ENCODE measurements at regions not wholly inside any gene's neighbourhood (a gene's known extent, or its start where the extent isn't known, plus 50 kb on each side); places are given as distances from the start of the nearest gene placed in this dataset.

- peak; percentile 10 for DNase-seq (ENCODE audit: low read depth)
Observed at GRCh38 chr20:61166324-61166723, 85.7 kb upstream of the CDH4 start.

- DNase-seq (ENCODE audit: low read depth), result no peak
Observed at GRCh38 chr20:61168605-61169004, 83.5 kb upstream of the CDH4 start.

- DNase-seq (ENCODE audit: low read depth), result no peak
Observed at GRCh38 chr20:61169874-61170273, 82.2 kb upstream of the CDH4 start.

DNA sequence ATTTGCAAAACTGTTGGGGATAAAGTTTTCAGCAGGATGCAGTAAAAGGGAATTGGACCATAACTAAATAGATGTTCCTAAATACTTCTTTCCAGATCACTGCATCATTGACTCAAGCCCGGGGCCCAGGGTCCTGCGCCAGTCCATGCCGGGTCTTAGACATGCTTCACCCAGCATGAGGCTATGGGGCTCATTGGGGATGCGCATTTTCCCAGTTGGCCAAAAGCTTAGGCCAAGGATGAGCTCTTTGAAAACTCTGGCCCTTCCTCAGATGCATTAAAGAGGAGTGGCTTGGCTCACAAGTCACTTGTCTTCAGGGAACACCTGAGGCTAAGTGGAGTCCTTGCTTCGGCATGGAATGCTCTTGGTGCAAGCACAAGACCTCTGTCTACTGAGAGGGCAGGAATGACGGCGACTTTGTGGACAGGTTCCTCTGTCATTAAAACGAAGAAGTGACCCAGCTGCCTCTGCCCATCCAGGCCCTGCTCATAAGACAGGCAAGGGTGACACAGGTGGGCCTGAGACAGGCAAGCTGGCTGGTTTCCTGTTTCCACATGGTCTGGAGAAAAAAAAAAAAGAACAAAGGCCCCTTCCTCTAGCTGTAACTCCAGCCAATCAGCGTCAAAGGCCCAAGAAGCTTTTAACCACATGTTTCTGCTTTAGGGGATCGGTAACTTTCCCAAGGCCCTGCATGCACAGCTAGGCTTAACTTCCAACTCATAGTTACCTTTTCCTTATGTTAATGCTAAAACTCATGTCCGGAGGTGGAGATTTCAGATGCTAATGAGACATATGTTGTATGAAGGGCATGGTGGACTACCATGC is 81.4 kb upstream of the CDH4 start:
- DNase-seq (ENCODE audit: low read depth), result no peak

DNA sequence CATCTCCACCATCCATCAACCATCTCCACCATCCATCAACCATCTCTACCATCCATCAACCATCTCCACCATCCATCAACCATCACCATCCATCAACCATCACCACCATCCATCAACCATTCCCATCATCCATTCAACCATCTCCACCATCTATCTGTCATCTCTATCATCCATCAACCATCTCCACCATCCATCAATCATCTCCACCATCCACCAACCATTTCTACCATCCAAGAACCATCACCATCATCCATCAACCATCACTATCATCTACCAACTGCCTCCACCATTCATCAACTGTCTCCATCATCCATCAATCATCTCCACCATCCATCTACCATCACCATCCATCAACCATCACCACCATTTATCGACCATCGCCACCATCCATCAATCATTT is 78.8 kb upstream of the CDH4 start:
- DNase-seq (ENCODE audit: low read depth), result no peak

DNA sequence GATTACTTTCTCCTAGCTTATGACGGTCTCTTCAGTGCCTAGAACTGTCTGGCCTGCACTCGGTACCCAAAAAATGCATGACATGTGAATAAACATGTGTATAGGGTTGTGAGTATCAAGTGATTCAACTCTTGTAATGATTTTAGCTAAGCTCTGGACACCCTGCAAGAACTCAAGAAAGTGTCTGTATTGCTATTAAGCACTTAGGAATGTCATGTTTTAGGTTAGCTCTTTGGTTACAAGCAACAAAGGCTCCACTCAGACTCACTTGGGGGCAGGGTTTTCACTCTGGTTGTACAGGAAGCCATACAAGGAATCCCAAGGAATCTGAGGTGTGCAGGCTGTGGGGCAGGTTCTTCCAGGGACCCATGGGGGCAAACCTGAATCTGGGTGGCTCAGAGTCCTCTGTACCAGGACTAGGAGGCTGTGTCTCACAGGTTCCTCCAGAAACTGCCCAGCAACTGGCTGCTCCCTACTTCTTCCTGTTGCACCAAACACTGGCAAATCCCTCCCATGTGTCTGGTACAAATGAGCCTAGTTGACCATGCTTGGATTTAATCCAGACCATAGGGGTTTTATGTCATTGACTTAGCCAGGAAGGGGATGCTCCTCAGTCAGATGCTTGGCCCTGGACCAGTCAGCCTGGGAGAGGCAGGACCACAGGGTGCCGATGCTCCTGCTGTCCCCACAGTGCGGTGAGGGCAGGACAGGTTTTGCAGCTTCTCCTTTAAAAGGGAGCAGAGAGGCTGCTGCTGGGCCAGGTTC is 77.9 kb upstream of the CDH4 start:
- DNase-seq (ENCODE audit: low read depth), result no peak

DNA sequence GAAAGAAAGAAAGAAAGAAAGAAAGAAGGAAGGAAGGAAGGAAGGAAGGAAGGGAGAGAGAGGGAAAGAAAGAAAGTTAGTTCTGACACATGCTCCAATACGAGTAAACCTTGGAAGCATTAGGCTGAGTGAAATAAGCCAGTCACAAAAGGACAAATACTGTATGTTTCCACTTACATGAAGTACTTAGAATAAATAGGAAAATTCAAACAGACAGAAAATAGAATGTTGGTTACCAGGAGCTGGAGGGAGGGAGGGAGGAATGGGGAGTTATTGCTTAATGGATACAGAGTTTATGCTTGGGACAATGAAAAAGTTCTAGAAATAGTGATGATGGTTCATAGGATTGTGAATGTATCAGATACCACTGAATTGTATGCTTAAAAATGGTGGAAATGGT is 75.2 kb upstream of the CDH4 start:
- no peak for DNase-seq (ENCODE audit: low read depth)

DNA sequence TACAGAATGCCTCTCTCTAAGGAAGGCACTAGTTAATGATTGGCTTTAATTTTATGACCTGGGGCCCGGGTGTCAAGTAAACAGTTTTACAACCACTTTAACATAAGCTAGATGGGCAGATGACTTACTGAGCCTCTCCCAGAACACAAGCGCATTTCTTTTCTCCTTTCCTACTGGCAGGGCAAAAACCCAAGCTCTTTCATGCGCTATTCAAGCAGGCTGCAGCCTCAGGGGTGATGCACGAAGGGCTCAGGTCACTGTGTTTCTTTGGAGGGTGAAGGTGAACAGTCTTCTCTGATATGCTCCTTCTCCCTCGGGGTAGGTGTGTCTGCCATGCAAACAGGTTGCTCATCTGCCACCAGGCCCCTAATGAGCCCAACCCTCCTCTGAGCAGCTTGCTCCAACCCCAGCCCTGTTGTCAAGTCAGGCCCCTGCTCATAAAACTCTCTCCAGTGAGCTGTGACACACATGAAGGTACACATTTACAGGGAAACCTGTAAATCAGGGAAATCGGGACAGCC is 73.5 kb upstream of the CDH4 start:
- no peak for DNase-seq (ENCODE audit: low read depth)

DNA sequence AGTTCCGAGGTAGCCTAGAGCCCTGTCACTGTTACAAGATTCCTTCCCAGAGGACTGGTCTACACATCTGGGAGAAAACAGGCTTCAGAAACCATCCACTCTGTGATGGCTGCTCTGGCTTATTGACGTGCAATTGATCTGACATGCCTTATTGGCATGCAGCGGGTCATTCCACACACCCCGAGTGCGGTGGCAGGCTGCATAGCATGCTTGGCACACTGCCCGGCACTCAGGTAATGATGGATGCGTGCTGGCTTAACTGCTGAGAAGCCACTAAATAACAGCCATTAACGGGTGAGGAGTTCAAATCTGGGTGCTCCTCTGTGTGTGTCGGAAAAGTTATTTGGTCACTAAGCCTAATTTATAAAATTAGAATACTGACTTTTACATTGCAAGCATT is 67.9 kb upstream of the CDH4 start:
- no peak for DNase-seq (ENCODE audit: low read depth)

GRCh38 chr20:61185181-61185580 is 66.9 kb upstream of the CDH4 start:
- DNase-seq (ENCODE audit: low read depth), result no peak

- DNase-seq (ENCODE audit: low read depth), result peak; percentile 88
Observed at GRCh38 chr20:61185841-61186601, 66.0 kb upstream of the CDH4 start.

DNA sequence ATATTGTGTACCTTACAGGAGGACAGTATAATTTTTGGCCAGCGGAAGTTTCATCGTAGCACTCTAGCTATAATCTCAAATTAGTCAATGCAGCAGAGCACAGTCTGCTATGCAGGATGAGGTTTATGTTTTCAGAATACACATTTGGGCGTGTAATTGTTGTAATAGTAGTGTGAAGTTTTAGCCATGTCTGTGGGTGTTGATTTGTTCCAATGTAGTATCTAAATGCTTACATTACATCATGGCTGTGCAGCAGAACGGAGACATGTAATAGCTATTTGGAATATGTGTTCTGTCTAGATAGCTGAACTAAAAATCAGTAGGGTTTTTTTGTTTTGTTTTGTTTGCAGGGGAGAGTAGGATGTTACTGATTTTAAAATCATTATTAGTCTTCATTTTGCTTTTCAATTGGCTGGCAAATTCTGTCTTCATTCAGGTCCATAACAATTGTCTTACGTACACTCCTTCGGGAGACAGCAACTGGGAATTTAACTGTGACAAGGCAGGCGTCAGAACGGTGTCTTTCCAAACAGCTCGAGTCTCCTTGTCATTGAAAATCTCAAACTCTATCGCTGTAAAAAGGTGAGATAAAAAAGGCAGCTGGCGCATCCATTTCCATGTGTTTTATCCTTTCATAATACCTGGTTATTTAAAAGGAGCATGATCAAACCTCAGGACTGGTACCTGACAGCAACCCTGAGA is 65.1 kb upstream of the CDH4 start:
- peak; percentile 10 for DNase-seq (ENCODE audit: low read depth)

GRCh38 chr20:61189534-61189933 is 62.5 kb upstream of the CDH4 start:
- no peak for DNase-seq (ENCODE audit: low read depth)

GRCh38 chr20:61191096-61191495 is 61.0 kb upstream of the CDH4 start:
- DNase-seq (ENCODE audit: low read depth), result no peak

DNA sequence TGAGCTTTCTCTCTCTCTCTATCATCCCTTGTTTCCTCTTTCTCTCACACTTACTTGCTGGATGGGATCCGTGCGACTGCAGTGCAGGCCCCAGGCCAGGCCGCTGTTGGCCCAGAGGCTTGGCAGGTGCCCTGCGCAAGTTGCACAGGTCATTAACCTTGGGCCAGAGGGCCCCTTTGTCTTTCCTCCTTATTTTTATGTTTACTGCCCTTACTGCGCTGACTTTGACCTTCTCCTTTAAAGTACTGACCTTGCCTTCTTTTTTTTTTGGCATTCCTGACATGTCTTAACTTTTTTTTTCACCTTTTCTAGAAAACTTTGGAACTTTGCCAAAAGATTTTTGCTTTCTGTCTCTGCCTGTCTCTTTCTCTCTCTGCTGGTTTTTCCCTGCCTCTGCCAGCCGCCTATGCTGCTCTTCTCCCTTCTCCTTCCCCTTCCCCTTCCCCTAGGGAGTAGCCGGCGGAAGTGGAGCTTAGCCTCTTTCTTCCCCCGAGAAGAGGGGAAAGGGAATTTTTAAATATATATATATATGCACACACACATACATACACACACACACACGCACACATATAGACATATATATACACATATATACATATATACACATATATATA is 59.6 kb upstream of the CDH4 start:
- DNase-seq (ENCODE audit: low read depth), result no peak

GRCh38 chr20:61193164-61193563 is 58.9 kb upstream of the CDH4 start:
- no peak for DNase-seq (ENCODE audit: low read depth)
